ENCODE measurements at regions not wholly inside any gene's neighbourhood (a gene's known extent, or its start where the extent isn't known, plus 50 kb on each side); places are given as distances from the start of the nearest gene placed in this dataset.

DNA sequence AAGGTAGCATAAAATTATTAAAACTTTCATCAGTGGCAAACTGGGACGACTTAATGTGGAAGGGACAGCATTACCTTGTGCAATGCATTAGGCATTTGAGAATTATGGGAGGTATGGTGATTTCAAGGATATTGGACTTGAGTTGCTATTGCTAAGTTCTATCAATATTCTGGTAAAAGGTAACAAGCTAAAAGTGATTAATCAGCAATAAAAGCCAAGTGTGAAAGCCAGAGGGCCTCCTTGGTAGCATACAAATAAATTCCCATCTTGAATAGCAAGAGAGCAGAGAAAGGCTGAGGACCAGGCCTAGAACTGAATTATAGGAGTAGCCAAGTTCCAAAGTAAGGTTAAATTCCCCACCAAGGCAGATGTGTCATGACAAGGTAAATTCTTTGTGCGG lies 74.2 kb upstream of the KCNH7 start:
- 86% methylated on average over 1 of the region's 2 CpGs for WGBS (ENCODE audit: insufficient coverage)
- DNase-seq, result no peak
- Histone ChIP-seq H3K4me2 (replicated peaks; ENCODE audit: extremely low read depth, low read length, poor library complexity, severe bottlenecking) (no peak overlapping the region), H3K9ac (ENCODE audit: insufficient read depth, low read length, poor library complexity, severe bottlenecking) (no peak overlapping the region), H2AFZ (ENCODE audit: insufficient read depth, low read depth, low read length, poor library complexity, severe bottlenecking) (no peak overlapping the region), H3K4me1 (ENCODE audit: control insufficient read depth in 1 of 2, insufficient read depth in 2 of 2, low read length in 2 of 2) (peaks cover 6% of the 10 kb centered on the region in 2 donors), H3K4me3 (replicated peaks in 1 of 3; ENCODE audit: low read depth in 2 of 3, low read length in 3 of 3) (no peak overlapping the region), H3K36me3 (replicated peaks in 1 of 2; ENCODE audit: control insufficient read depth in 1 of 2, insufficient read depth in 2 of 2, low read length in 2 of 2) (no peaks in the 10 kb centered on the region), H4K20me1 (ENCODE audit: insufficient read depth, low read length) (no peaks in the 10 kb centered on the region), H3K27ac (ENCODE audit: low read depth in 1 of 2, low read length in 2 of 2) (no peak overlapping the region), H3K9me3 (replicated peaks in 1 of 2; ENCODE audit: control insufficient read depth in 1 of 2, insufficient read depth in 1 of 2, low read length in 2 of 2) (peaks cover 8 to 23% of the 10 kb centered on the region in 2 donors), H3K79me2 (ENCODE audit: insufficient read depth, low read length) (no peaks in the 10 kb centered on the region), H3K27me3 (ENCODE audit: control insufficient read depth in 2 of 2, insufficient read depth in 2 of 2, low read length in 2 of 2) (no peaks in the 10 kb centered on the region)
- Mint-ChIP-seq H3K36me3 (no peaks in the 10 kb centered on the region), H3K27ac (no peak overlapping the region), H3K4me3 (no peak overlapping the region), H3K27me3 (ENCODE audit: low read depth in 3 of 3) (peaks cover 1 to 5% (median 2%) of the 10 kb centered on the region in 3 donors), H3K4me1 (peaks cover 5% of the 10 kb centered on the region), H3K9me3 (peaks cover 4 to 16% (median 8%) of the 10 kb centered on the region in 7 donors)
- no peak for TF ChIP-seq CTCF (IDR thresholded peaks at IDR 0.05)
- intact Hi-C loops (cut with micrococcal nuclease), result no loop called here

DNA sequence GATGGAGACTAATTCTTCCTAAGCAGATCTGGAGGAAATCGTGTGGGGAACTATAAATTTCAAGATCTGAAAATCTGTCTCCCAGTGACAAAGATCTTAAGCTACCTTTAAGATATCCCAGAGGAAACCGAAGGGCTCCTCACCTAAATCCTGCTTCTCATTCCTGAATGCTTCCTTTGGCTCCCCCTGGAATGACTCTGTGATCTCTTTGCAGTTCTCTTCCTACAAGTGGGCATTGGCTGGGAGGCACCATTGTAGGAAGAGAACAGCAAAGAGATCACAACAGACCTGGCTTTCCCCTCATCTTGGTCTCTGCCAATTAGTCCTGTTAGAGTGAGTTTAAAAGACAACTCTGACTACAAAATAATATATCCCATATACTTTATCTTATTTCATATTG lies 70.0 kb upstream of the KCNH7 start:
- H3K4me2 ChIP-seq (replicated peaks; ENCODE audit: extremely low read depth, low read length, poor library complexity, severe bottlenecking), result no peak overlapping the region
- H3K27me3 Mint-ChIP-seq (ENCODE audit: low read depth in 3 of 3), result peaks cover 0 to 2% (median 1%) of the 10 kb centered on the region in 3 donors
- no peak overlapping the region for H3K4me3 ChIP-seq (replicated peaks in 1 of 3; ENCODE audit: low read depth in 2 of 3, low read length in 3 of 3)
- intact Hi-C loops (cut with micrococcal nuclease), result no loop called here
- no peaks in the 10 kb centered on the region for H3K27me3 ChIP-seq (ENCODE audit: control insufficient read depth in 2 of 2, insufficient read depth in 2 of 2, low read length in 2 of 2)
- H3K4me1 ChIP-seq (ENCODE audit: control insufficient read depth in 1 of 2, insufficient read depth in 2 of 2, low read length in 2 of 2), result no peaks in the 10 kb centered on the region
- no peak for TF ChIP-seq CTCF (IDR thresholded peaks at IDR 0.05)
- H3K36me3 Mint-ChIP-seq, result no peaks in the 10 kb centered on the region
- H2AFZ ChIP-seq (ENCODE audit: insufficient read depth, low read depth, low read length, poor library complexity, severe bottlenecking), result no peak overlapping the region
- no peaks in the 10 kb centered on the region for H3K79me2 ChIP-seq (ENCODE audit: insufficient read depth, low read length)
- WGBS (ENCODE audit: insufficient coverage), result 70% methylated on average over 2 of the region's 2 CpGs
- no peaks in the 10 kb centered on the region for H4K20me1 ChIP-seq (ENCODE audit: insufficient read depth, low read length)
- H3K9me3 ChIP-seq (replicated peaks in 1 of 2; ENCODE audit: control insufficient read depth in 1 of 2, insufficient read depth in 1 of 2, low read length in 2 of 2), result peaks cover 4 to 8% of the 10 kb centered on the region in 2 donors
- H3K36me3 ChIP-seq (replicated peaks in 1 of 2; ENCODE audit: control insufficient read depth in 1 of 2, insufficient read depth in 2 of 2, low read length in 2 of 2), result no peaks in the 10 kb centered on the region
- H3K27ac Mint-ChIP-seq, result no peak overlapping the region
- DNase-seq, result no peak
- H3K9me3 Mint-ChIP-seq, result peaks cover 0 to 7% (median 3%) of the 10 kb centered on the region in 7 donors
- H3K4me3 Mint-ChIP-seq, result no peak overlapping the region
- no peaks in the 10 kb centered on the region for H3K4me1 Mint-ChIP-seq
- no peak overlapping the region for H3K9ac ChIP-seq (ENCODE audit: insufficient read depth, low read length, poor library complexity, severe bottlenecking)
- H3K27ac ChIP-seq (ENCODE audit: low read depth in 1 of 2, low read length in 2 of 2), result no peak overlapping the region

All from CD14-positive monocyte (primary cell).